H1 (cell line): ENCODE measurements at regions not wholly inside any gene's neighbourhood (a gene's known extent, or its start where the extent isn't known, plus 50 kb on each side); places are given as distances from the start of the nearest gene placed in this dataset.

Source experiments
- CTCF ChIA-PET: fragments of 300-600 bp; sonication (Branson Sonifier 250); formaldehyde crosslinking; loops from one replicate; lab custom pipeline; 2021; ENCODE audit not compliant: partially characterized antibody; lab: Charles Lee
- POLR2A ChIA-PET: fragments of 300-600 bp; sonication (Branson Sonifier 250); formaldehyde crosslinking; loops from one replicate; lab custom pipeline; 2021; ENCODE audit warnings: inconsistent platforms; ENCODE audit not compliant: partially characterized antibody; lab: Charles Lee
- DNase-seq, 2 experiments: peaks; one replicate each; pipeline versions ENCODE4 v3.0.0 to v3.0.0-alpha.2; 2010 to 2022; ENCODE audit warnings: low spot score in 2 of 2, low read depth in 1 of 2, mixed read lengths in 1 of 2
- FAIRE-seq: peaks from 2 replicates; lab custom pipeline; 2011; peaks lifted over from hg19 to GRCh38; lab: Jason Lieb, UNC
- H2AFZ ChIP-seq: 2 replicates; pipeline ENCODE4 v1.8.1; 2012; ENCODE audit warnings: low read length, inconsistent platforms
- H2AK5ac ChIP-seq: 2 replicates; pipeline ENCODE4 v1.6.1; 2013; ENCODE audit warnings: low read depth, low read length
- H2BK120ac ChIP-seq: replicated peaks from 2 replicates; pipeline ENCODE3; 2013; ENCODE audit warnings: low read depth, low read length, inconsistent platforms
- H2BK12ac ChIP-seq: 2 replicates; pipeline ENCODE4 v1.6.1; 2013; ENCODE audit warnings: low read depth, low read length
- H2BK15ac ChIP-seq: 2 replicates; pipeline ENCODE4 v1.6.1; 2013; ENCODE audit warnings: low read length
- H2BK20ac ChIP-seq: 2 replicates; pipeline ENCODE4 v1.6.1; 2013; ENCODE audit warnings: low read length
- H2BK5ac ChIP-seq: 2 replicates; pipeline ENCODE4 v1.6.1; 2013; ENCODE audit warnings: low read depth, low read length
- H3K14ac ChIP-seq: 2 replicates; pipeline ENCODE4 v1.6.1; 2013; ENCODE audit warnings: inconsistent platforms; ENCODE audit not compliant: insufficient read length
- H3K18ac ChIP-seq: 2 replicates; pipeline ENCODE4 v1.6.1; 2013; ENCODE audit warnings: low read length; ENCODE audit errors: extremely low read depth
- H3K23ac ChIP-seq: 2 replicates; pipeline ENCODE4 v1.6.1; 2013; ENCODE audit warnings: inconsistent platforms; ENCODE audit not compliant: insufficient read length
- H3K23me2 ChIP-seq: 2 replicates; pipeline ENCODE4 v1.6.1; 2013; ENCODE audit warnings: low read depth, low read length
- H3K27ac ChIP-seq: 2 replicates; pipeline ENCODE4 v1.6.1; 2011; ENCODE audit warnings: low read depth, low read length, inconsistent platforms
- H3K27me3 ChIP-seq, 4 experiments: replicated peaks in 1 of 4; 1 replicate in 1 of 4; 2 replicates in 3 of 4; pipeline versions ENCODE4 v1.6.1 to v1.8.1; 2011 to 2013; ENCODE audit warnings: low read length in 3 of 4, mild to moderate bottlenecking in 3 of 4, inconsistent platforms in 2 of 4, mixed read lengths in 2 of 4, moderate library complexity in 1 of 4; ENCODE audit not compliant: control insufficient read depth in 3 of 4, insufficient read depth in 3 of 4; ENCODE audit errors: extremely low read depth in 1 of 4
- H3K36me3 ChIP-seq, 4 experiments: 2 replicates each; pipeline versions ENCODE4 v1.6.1 to v1.8.1; 2011 to 2013; ENCODE audit warnings: mild to moderate bottlenecking in 4 of 4, low read length in 3 of 4, moderate library complexity in 2 of 4, control low read depth in 1 of 4, inconsistent platforms in 1 of 4; ENCODE audit not compliant: insufficient read depth in 4 of 4, control insufficient read depth in 2 of 4
- H3K4ac ChIP-seq: replicated peaks from 2 replicates; pipeline ENCODE3; 2013; ENCODE audit warnings: low read length, low read depth, mixed read lengths, inconsistent platforms; ENCODE audit not compliant: insufficient read length
- H3K4me1 ChIP-seq, 4 experiments: replicated peaks in 1 of 4; 1 replicate in 1 of 4; 2 replicates in 3 of 4; pipeline versions ENCODE4 v1.6.1 to v1.8.1; 2011 to 2013; ENCODE audit warnings: low read length in 3 of 4, inconsistent platforms in 2 of 4, mixed read lengths in 1 of 4; ENCODE audit not compliant: insufficient read depth in 4 of 4, control insufficient read depth in 3 of 4
- H3K4me2 ChIP-seq, 2 experiments: 2 replicates each; pipeline versions ENCODE4 v1.6.1 to v1.8.1; 2011 to 2013; ENCODE audit warnings: low read depth in 2 of 2, low read length in 2 of 2, control low read depth in 1 of 2, inconsistent platforms in 1 of 2, mild to moderate bottlenecking in 1 of 2; ENCODE audit not compliant: insufficient read depth in 1 of 2
- H3K4me3 ChIP-seq, 4 experiments: fragments of 200-600, 300-600 bp in 1 of 4; sonication (generic), shearing (Covaris generic), sonication (Bioruptor Twin) in 1 of 4; 2 replicates each; pipeline versions ENCODE4 v1.5.1 to v1.8.1; 2011 to 2016; ENCODE audit warnings: low read length in 4 of 4, low read depth in 3 of 4, control low read depth in 2 of 4, inconsistent platforms in 2 of 4, mild to moderate bottlenecking in 2 of 4, mixed read lengths in 1 of 4, moderate library complexity in 1 of 4; ENCODE audit not compliant: insufficient read depth in 2 of 4; ENCODE audit errors: extremely low read depth in 1 of 4
- H3K56ac ChIP-seq: replicated peaks from 2 replicates; pipeline ENCODE3; 2013; ENCODE audit warnings: low read depth, mild to moderate bottlenecking, mixed read lengths, low read length, inconsistent platforms; ENCODE audit not compliant: insufficient read length
- H3K79me1 ChIP-seq: 2 replicates; pipeline ENCODE4 v1.6.1; 2013; ENCODE audit warnings: low read depth, low read length, control low read depth
- H3K79me2 ChIP-seq, 2 experiments: 2 replicates each; pipeline versions ENCODE4 v1.6.1 to v1.8.1; 2012 to 2013; ENCODE audit warnings: low read length in 2 of 2, mild to moderate bottlenecking in 2 of 2, inconsistent platforms in 1 of 2; ENCODE audit not compliant: insufficient read depth in 2 of 2, control insufficient read depth in 1 of 2
- H3K9ac ChIP-seq, 4 experiments: replicated peaks in 1 of 4; 1 replicate in 1 of 4; 2 replicates in 3 of 4; pipeline versions ENCODE4 v1.6.1 to v1.8.1; 2011 to 2013; ENCODE audit warnings: low read depth in 3 of 4, low read length in 3 of 4, control low read depth in 2 of 4, mild to moderate bottlenecking in 2 of 4, moderate library complexity in 2 of 4, inconsistent platforms in 1 of 4; ENCODE audit errors: extremely low read depth in 1 of 4
- H3K9me3 ChIP-seq, 2 experiments: 2 replicates each; pipeline versions ENCODE4 v1.6.1 to v1.8.1; 2012 to 2013; ENCODE audit warnings: mild to moderate bottlenecking in 2 of 2, moderate library complexity in 2 of 2, control low read depth in 1 of 2, inconsistent platforms in 1 of 2, low read depth in 1 of 2, low read length in 1 of 2, mixed read lengths in 1 of 2; ENCODE audit not compliant: insufficient read depth in 2 of 2
- H4K20me1 ChIP-seq, 2 experiments: replicated peaks in 1 of 2; 2 replicates each; pipeline versions ENCODE3 to v1.8.1; 2011 to 2013; ENCODE audit warnings: inconsistent platforms in 2 of 2, low read length in 2 of 2, mild to moderate bottlenecking in 1 of 2; ENCODE audit not compliant: insufficient read depth in 2 of 2, control insufficient read depth in 1 of 2
- H4K5ac ChIP-seq: 2 replicates; pipeline ENCODE4 v1.6.1; 2013; ENCODE audit warnings: low read length, low read depth, mixed read lengths, inconsistent platforms; ENCODE audit not compliant: insufficient read length
- H4K8ac ChIP-seq: 2 replicates; pipeline ENCODE4 v1.8.0; 2013; ENCODE audit warnings: mild to moderate bottlenecking, moderate library complexity, low read length, inconsistent platforms; ENCODE audit not compliant: insufficient read depth; ENCODE audit errors: extremely low read depth
- H4K91ac ChIP-seq: replicated peaks from 2 replicates; pipeline ENCODE3; 2013; ENCODE audit warnings: low read length, mixed read lengths, inconsistent platforms; ENCODE audit not compliant: insufficient read length
- GABPA ChIP-seq: IDR thresholded peaks from 2 replicates; pipeline ENCODE4 v1.6.1; 2011; ENCODE audit warnings: mild to moderate bottlenecking, low read length, moderate library complexity, borderline replicate concordance; ENCODE audit not compliant: insufficient read depth
- WGBS, 2 experiments: shearing (Covaris generic) in 1 of 2; methylation state at CpG; one replicate each; pipeline versions ENCODE4 v1.1.6 to v1.1.7; 2013 to 2015; ENCODE audit warnings: low lambda C conversion rate in 2 of 2, mixed read lengths in 2 of 2, inconsistent platforms in 1 of 2, low coverage in 1 of 2, missing lambda C conversion rate in 1 of 2; ENCODE audit not compliant: insufficient replicate concordance in 2 of 2, insufficient coverage in 1 of 2, insufficient read length in 1 of 2; ENCODE audit errors: extremely low coverage in 1 of 2, missing lambda C conversion rate in 1 of 2; 5-methylcytosine and 5-hydroxymethylcytosine counted together

- Histone ChIP-seq H4K8ac (no peak overlapping the region), H3K79me2 (no peaks in the 10 kb centered on the region), H4K91ac (no peak overlapping the region), H2BK20ac (no peak overlapping the region), H2BK15ac (no peak overlapping the region), H3K18ac (no peak overlapping the region), H3K4me1 (peaks cover 0 to 20% (median 5%) of the 10 kb centered on the region in 4 experiments; a peak in 3 of 7 replicates), H3K9me3 (no peaks in the 10 kb centered on the region), H2BK12ac (no peak overlapping the region), H3K27ac (no peak overlapping the region), H3K23ac (no peak overlapping the region), H3K36me3 (no peaks in the 10 kb centered on the region), H3K4me3 (no peak overlapping the region), H2AFZ (no peak overlapping the region), H3K4ac (no peak overlapping the region), H3K27me3 (no peaks in the 10 kb centered on the region), H3K23me2 (no peaks in the 10 kb centered on the region; the same call in 1 of the 2 replicates), H3K4me2 (no peak overlapping the region), H2BK120ac (no peak overlapping the region), H4K5ac (no peak overlapping the region), H2BK5ac (no peak overlapping the region), H2AK5ac (no peak overlapping the region), H3K14ac (no peak overlapping the region), H3K79me1 (no peaks in the 10 kb centered on the region), H4K20me1 (no peaks in the 10 kb centered on the region), H3K56ac (no peak overlapping the region), H3K9ac (no peak overlapping the region)
- FAIRE-seq, result no peak
- CTCF ChIA-PET, result interaction anchor here (0.6 to 2.4 kb wide), 4 partner anchors 67 to 459 kb away, joined by 3 to 5 read pairs (median 4); no protein-coding TSS in a partner anchor
- no peak for DNase-seq
- POLR2A ChIA-PET, result interaction anchor here (0.6 to 0.9 kb wide), 2 partner anchors 10 to 12 kb away, joined by 3 to 4 read pairs; no protein-coding TSS in a partner anchor
- 100% methylated on average over 1 of the region's 1 CpG; no CpG with 5 or more reads in 1 of the 2 experiments for WGBS, 2 experiments
- no peak for TF ChIP-seq GABPA
Observed at GRCh38 chr5:167897371-167897770, 394.1 kb upstream of the WWC1 start.
